ENCODE measurements at regions not wholly inside any gene's neighbourhood (a gene's known extent, or its start where the extent isn't known, plus 50 kb on each side); places are given as distances from the start of the nearest gene placed in this dataset.
"Not testable (repeated sequence)": the region's sequence is repeated elsewhere in the genome, so short reads cannot be mapped to it uniquely, and the experiment has no call there.

- no peak for DNase-seq
Observed at GRCh38 chr20:48217190-48217589, 431.9 kb upstream of the SULF2 start.

- DNase-seq: no peak
Observed at GRCh38 chr20:48215536-48215935, 430.3 kb upstream of the SULF2 start.

- DNase-seq: no peak
Observed at GRCh38 chr20:48214601-48215000, 429.3 kb upstream of the SULF2 start.

- not testable (repeated sequence) for DNase-seq
Observed at GRCh38 chr20:48213635-48214034, 428.4 kb upstream of the SULF2 start.

GRCh38 chr20:48212806-48213509, 427.7 kb upstream of the SULF2 start:
- no peak for DNase-seq

GRCh38 chr20:48211847-48212246, 426.6 kb upstream of the SULF2 start:
- DNase-seq: no peak

- no peak for DNase-seq
Observed at GRCh38 chr20:48211238-48211637, 426.0 kb upstream of the SULF2 start.

- DNase-seq: no peak
Observed at GRCh38 chr20:48210111-48211027, 425.1 kb upstream of the SULF2 start.

GRCh38 chr20:48209102-48209501, 423.8 kb upstream of the SULF2 start:
- DNase-seq: no peak

- DNase-seq: no peak
Observed at GRCh38 chr20:48208176-48208575, 422.9 kb upstream of the SULF2 start.

- DNase-seq: no peak
Observed at GRCh38 chr20:48207505-48207904, 422.2 kb upstream of the SULF2 start.

GRCh38 chr20:48205786-48206185, 420.5 kb upstream of the SULF2 start:
- no peak for DNase-seq

- DNase-seq: no peak
Observed at GRCh38 chr20:48205281-48205782, 420.1 kb upstream of the SULF2 start.

GRCh38 chr20:48204499-48204898, 419.2 kb upstream of the SULF2 start:
- DNase-seq: no peak

GRCh38 chr20:48203252-48203651, 418.0 kb upstream of the SULF2 start:
- DNase-seq: no peak

- DNase-seq: no peak
Observed at GRCh38 chr20:48202334-48203113, 417.2 kb upstream of the SULF2 start.

GRCh38 chr20:48201885-48202284, 416.6 kb upstream of the SULF2 start:
- DNase-seq: no peak

- no peak for DNase-seq
Observed at GRCh38 chr20:48201188-48201587, 415.9 kb upstream of the SULF2 start.

- no peak for DNase-seq
Observed at GRCh38 chr20:48198929-48199451, 413.7 kb upstream of the SULF2 start.

- no peak for DNase-seq
Observed at GRCh38 chr20:48197066-48197465, 411.8 kb upstream of the SULF2 start.

- no peak for DNase-seq
Observed at GRCh38 chr20:48196486-48196885, 411.2 kb upstream of the SULF2 start.

- DNase-seq: no peak
Observed at GRCh38 chr20:48196001-48196400, 410.7 kb upstream of the SULF2 start.
